ENCODE measurements at regions not wholly inside any gene's neighbourhood (a gene's known extent, or its start where the extent isn't known, plus 50 kb on each side); places are given as distances from the start of the nearest gene placed in this dataset.

GRCh38 chr5:19002111-19002510 lies 985.9 kb downstream of the CDH18 start:
- TF ChIP-seq ZNF184 (CRISPR knock-in tag; IDR thresholded peaks at IDR 0.05) (no peak), MXI1 (IDR thresholded peaks at IDR 0.05; ENCODE audit: low read depth, low read length) (no peak), POLR2AphosphoS5 (IDR thresholded peaks at IDR 0.05; ENCODE audit: control insufficient read depth, insufficient read depth, low read depth, low read length) (no peak), BCL6 (CRISPR knock-in tag; IDR thresholded peaks at IDR 0.05) (no peak), POLR2A (conservative IDR thresholded peaks at IDR 0.05) (no peak), CEBPG (CRISPR knock-in tag; IDR thresholded peaks at IDR 0.05) (no peak), CEBPG (tag; conservative IDR thresholded peaks at IDR 0.05 in 1 of 2, IDR thresholded peaks at IDR 0.05 in 1 of 2) (no peak), CREM (IDR thresholded peaks at IDR 0.05; ENCODE audit: low read depth) (no peak), SPI1 (IDR thresholded peaks at IDR 0.05; ENCODE audit: borderline replicate concordance, low read depth, low read length) (no peak), MNT (conservative IDR thresholded peaks at IDR 0.05) (no peak)
- TF ChIP-seq, protein P1, sequence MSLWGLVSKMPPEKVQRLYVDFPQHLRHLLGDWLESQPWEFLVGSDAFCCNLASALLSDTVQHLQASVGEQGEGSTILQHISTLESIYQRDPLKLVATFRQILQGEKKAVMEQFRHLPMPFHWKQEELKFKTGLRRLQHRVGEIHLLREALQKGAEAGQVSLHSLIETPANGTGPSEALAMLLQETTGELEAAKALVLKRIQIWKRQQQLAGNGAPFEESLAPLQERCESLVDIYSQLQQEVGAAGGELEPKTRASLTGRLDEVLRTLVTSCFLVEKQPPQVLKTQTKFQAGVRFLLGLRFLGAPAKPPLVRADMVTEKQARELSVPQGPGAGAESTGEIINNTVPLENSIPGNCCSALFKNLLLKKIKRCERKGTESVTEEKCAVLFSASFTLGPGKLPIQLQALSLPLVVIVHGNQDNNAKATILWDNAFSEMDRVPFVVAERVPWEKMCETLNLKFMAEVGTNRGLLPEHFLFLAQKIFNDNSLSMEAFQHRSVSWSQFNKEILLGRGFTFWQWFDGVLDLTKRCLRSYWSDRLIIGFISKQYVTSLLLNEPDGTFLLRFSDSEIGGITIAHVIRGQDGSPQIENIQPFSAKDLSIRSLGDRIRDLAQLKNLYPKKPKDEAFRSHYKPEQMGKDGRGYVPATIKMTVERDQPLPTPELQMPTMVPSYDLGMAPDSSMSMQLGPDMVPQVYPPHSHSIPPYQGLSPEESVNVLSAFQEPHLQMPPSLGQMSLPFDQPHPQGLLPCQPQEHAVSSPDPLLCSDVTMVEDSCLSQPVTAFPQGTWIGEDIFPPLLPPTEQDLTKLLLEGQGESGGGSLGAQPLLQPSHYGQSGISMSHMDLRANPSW (CRISPR knock-in tag; IDR thresholded peaks at IDR 0.05): no peak
- TF ChIP-seq, protein P2, sequence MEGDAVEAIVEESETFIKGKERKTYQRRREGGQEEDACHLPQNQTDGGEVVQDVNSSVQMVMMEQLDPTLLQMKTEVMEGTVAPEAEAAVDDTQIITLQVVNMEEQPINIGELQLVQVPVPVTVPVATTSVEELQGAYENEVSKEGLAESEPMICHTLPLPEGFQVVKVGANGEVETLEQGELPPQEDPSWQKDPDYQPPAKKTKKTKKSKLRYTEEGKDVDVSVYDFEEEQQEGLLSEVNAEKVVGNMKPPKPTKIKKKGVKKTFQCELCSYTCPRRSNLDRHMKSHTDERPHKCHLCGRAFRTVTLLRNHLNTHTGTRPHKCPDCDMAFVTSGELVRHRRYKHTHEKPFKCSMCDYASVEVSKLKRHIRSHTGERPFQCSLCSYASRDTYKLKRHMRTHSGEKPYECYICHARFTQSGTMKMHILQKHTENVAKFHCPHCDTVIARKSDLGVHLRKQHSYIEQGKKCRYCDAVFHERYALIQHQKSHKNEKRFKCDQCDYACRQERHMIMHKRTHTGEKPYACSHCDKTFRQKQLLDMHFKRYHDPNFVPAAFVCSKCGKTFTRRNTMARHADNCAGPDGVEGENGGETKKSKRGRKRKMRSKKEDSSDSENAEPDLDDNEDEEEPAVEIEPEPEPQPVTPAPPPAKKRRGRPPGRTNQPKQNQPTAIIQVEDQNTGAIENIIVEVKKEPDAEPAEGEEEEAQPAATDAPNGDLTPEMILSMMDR (IDR thresholded peaks at IDR 0.05 in 2 of 3, conservative IDR thresholded peaks at IDR 0.05 in 1 of 3; ENCODE audit: insufficient read depth in 2 of 3, low read depth in 1 of 3, low read length in 3 of 3): no peak
- TF ChIP-seq, protein P3, sequence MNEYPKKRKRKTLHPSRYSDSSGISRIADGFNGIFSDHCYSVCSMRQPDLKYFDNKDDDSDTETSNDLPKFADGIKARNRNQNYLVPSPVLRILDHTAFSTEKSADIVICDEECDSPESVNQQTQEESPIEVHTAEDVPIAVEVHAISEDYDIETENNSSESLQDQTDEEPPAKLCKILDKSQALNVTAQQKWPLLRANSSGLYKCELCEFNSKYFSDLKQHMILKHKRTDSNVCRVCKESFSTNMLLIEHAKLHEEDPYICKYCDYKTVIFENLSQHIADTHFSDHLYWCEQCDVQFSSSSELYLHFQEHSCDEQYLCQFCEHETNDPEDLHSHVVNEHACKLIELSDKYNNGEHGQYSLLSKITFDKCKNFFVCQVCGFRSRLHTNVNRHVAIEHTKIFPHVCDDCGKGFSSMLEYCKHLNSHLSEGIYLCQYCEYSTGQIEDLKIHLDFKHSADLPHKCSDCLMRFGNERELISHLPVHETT (CRISPR knock-in tag; conservative IDR thresholded peaks at IDR 0.05 in 1 of 2, IDR thresholded peaks at IDR 0.05 in 1 of 2): no peak
